Esophagus muscularis mucosa (tissue), 3 donors: ENCODE measurements at regions not wholly inside any gene's neighbourhood (a gene's known extent, or its start where the extent isn't known, plus 50 kb on each side); places are given as distances from the start of the nearest gene placed in this dataset.

Experiments used
- EP300 ChIP-seq: sonication (generic); formaldehyde crosslinking; IDR thresholded peaks from one replicate; pipeline ENCODE4 v1.6.1; 2017; ENCODE audit warnings: antibody characterized with exemption
- TF ChIP-seq, protein P1 (sequence below), 3 experiments: fragments of 200-600 bp in 2 of 3; fragments of 450-650 bp in 1 of 3; sonication (generic) in 2 of 3; IDR thresholded peaks; one replicate each; pipeline ENCODE4 v1.5.1; 2017 to 2019; ENCODE audit warnings: antibody characterized with exemption in 3 of 3, mild to moderate bottlenecking in 2 of 3, moderate library complexity in 1 of 3

DNA sequence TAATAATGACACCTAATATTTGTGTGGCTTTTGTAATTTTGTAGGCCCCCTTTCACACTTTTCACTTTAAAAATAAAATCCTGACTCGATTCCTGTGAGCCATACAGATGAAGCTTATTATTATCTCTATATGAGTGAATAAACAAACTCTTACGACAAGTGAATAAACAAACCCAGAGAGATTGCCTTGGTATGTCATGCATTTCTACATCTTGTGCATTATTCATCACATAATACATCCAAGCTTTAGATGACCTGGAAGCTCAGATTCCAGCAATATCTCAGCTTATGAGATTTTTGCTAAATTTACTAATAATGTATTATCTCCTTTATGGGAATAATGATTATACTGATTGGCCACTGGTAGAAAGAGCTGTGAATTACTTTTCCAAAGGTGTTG is 248.2 kb downstream of the TBX18 start:
- TF ChIP-seq, protein P1, sequence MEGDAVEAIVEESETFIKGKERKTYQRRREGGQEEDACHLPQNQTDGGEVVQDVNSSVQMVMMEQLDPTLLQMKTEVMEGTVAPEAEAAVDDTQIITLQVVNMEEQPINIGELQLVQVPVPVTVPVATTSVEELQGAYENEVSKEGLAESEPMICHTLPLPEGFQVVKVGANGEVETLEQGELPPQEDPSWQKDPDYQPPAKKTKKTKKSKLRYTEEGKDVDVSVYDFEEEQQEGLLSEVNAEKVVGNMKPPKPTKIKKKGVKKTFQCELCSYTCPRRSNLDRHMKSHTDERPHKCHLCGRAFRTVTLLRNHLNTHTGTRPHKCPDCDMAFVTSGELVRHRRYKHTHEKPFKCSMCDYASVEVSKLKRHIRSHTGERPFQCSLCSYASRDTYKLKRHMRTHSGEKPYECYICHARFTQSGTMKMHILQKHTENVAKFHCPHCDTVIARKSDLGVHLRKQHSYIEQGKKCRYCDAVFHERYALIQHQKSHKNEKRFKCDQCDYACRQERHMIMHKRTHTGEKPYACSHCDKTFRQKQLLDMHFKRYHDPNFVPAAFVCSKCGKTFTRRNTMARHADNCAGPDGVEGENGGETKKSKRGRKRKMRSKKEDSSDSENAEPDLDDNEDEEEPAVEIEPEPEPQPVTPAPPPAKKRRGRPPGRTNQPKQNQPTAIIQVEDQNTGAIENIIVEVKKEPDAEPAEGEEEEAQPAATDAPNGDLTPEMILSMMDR (IDR thresholded peaks at IDR 0.05), result no peak
- TF ChIP-seq EP300, result no peak
